H1 (cell line): ENCODE measurements at regions not wholly inside any gene's neighbourhood (a gene's known extent, or its start where the extent isn't known, plus 50 kb on each side); places are given as distances from the start of the nearest gene placed in this dataset.

ENCODE experiments used
- ATF3 ChIP-seq: IDR thresholded peaks from 2 replicates; pipeline ENCODE4 v1.6.1; 2011; ENCODE audit warnings: low read depth, mild to moderate bottlenecking, low read length; ENCODE audit not compliant: insufficient read depth
- BCL11A ChIP-seq, 2 experiments: IDR thresholded peaks; one replicate each; pipeline ENCODE4 v1.6.1; 2011; ENCODE audit warnings: low read depth in 2 of 2, low read length in 2 of 2, mild to moderate bottlenecking in 2 of 2
- CHD1 ChIP-seq: IDR thresholded peaks from 2 replicates; pipeline ENCODE4 v1.6.1; 2012; ENCODE audit warnings: low read depth, low read length, improper control_type of control experiment
- CHD2 ChIP-seq: IDR thresholded peaks from 2 replicates; pipeline ENCODE4 v1.6.1; 2012; ENCODE audit warnings: low read length, improper control_type of control experiment
- CHD7 ChIP-seq: fragments of 300-600 bp; sonication (generic); IDR thresholded peaks from 2 replicates; pipeline ENCODE4 v1.7.1; 2012; ENCODE audit warnings: low read length, moderate library complexity, mild to moderate bottlenecking, inconsistent platforms; ENCODE audit not compliant: insufficient replicate concordance
- GABPA ChIP-seq: IDR thresholded peaks from 2 replicates; pipeline ENCODE4 v1.6.1; 2011; ENCODE audit warnings: mild to moderate bottlenecking, low read length, moderate library complexity, borderline replicate concordance; ENCODE audit not compliant: insufficient read depth
- HDAC6 ChIP-seq: IDR thresholded peaks from one replicate; pipeline ENCODE4 v1.7.1; 2012; ENCODE audit warnings: low read depth, mild to moderate bottlenecking, inconsistent platforms, low read length, moderate library complexity
- JUN ChIP-seq: IDR thresholded peaks from 2 replicates; pipeline ENCODE4 v1.6.1; 2011; ENCODE audit warnings: low read depth, mild to moderate bottlenecking, improper control_type of control experiment, low read length
- POU5F1 ChIP-seq: IDR thresholded peaks from 2 replicates; pipeline ENCODE4 v1.6.1; 2011; ENCODE audit warnings: low read depth, mild to moderate bottlenecking, low read length, moderate library complexity
- SIRT6 ChIP-seq: IDR thresholded peaks from one replicate; pipeline ENCODE4 v1.7.1; 2012; ENCODE audit warnings: low read length, inconsistent platforms
- SP4 ChIP-seq: IDR thresholded peaks from 2 replicates; pipeline ENCODE4 v1.6.1; 2012; ENCODE audit warnings: low read length, inconsistent platforms
- TEAD4 ChIP-seq: IDR thresholded peaks from 2 replicates; pipeline ENCODE4 v1.6.1; 2012; ENCODE audit warnings: low read depth, low read length, inconsistent platforms, mixed read lengths

- TF ChIP-seq CHD7, result no peak
- TF ChIP-seq ATF3, result no peak
- TF ChIP-seq POU5F1, result no peak
- TF ChIP-seq SP4, result no peak
- TF ChIP-seq SIRT6, result no peak
- TF ChIP-seq BCL11A (IDR thresholded peaks at IDR 0.05; ENCODE audit: low read depth in 2 of 2, low read length in 2 of 2), result no peak
- no peak for TF ChIP-seq CHD1
- TF ChIP-seq TEAD4, result no peak
- no peak for TF ChIP-seq CHD2
- no peak for TF ChIP-seq GABPA
- TF ChIP-seq HDAC6, result no peak
- TF ChIP-seq JUN, result no peak
Observed at GRCh38 chr6:28711788-28712341, 186.2 kb downstream of the GPX5 start (continued).
